ENCODE measurements at regions not wholly inside any gene's neighbourhood (a gene's known extent, or its start where the extent isn't known, plus 50 kb on each side); places are given as distances from the start of the nearest gene placed in this dataset.

DNA sequence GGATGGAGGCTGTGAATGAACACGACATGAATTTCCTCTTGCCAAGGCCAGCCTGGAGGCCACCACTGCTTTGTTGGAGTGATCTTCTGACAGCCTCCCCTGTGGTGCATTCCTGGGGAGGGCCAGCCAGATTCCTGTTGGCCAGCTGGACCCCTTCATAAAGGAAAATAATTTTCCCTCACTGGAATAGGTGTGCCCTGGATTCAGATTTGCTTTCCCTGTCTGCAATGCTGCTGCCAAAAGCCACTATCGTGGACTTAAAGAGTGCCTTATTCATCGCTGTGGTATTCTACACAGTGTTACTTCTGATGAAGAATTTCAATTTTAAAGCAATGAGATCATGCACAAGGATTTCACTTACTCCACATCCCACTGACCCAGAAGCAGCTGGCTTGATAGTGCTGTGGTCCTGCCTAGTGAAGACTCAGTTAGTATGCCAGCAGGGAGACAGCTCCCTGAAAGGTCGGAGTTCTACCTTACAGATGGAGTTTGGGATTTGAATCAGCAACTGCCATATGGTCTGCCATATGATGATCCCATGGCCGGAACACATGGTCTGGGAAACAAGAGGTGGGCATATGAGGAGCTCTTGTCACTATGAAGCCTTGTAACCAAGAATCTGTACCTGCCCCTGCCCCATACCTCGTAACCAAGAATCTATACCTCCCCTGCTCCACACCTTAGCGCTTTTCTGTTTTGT lies 145.2 kb downstream of the KLF13 start:
- Mint-ChIP-seq H3K4me3 (peak overlapping the region; percentile 80), H3K27me3 (no peaks in the 10 kb centered on the region), H3K27ac (no peak overlapping the region), H3K4me1 (peaks cover 33% of the 10 kb centered on the region), H3K36me3 (peaks cover 7% of the 10 kb centered on the region), H3K9me3 (peaks cover 2% of the 10 kb centered on the region)
- POLR2A ChIA-PET: interaction anchor here (0.6 to 5.8 kb wide), 6 partner anchors 9 to 105 kb away, joined by 3 to 60 read pairs (median 12); no protein-coding TSS in a partner anchor
- ATAC-seq (ENCODE audit: low read depth): no peak
- no peak for DNase-seq

DNA sequence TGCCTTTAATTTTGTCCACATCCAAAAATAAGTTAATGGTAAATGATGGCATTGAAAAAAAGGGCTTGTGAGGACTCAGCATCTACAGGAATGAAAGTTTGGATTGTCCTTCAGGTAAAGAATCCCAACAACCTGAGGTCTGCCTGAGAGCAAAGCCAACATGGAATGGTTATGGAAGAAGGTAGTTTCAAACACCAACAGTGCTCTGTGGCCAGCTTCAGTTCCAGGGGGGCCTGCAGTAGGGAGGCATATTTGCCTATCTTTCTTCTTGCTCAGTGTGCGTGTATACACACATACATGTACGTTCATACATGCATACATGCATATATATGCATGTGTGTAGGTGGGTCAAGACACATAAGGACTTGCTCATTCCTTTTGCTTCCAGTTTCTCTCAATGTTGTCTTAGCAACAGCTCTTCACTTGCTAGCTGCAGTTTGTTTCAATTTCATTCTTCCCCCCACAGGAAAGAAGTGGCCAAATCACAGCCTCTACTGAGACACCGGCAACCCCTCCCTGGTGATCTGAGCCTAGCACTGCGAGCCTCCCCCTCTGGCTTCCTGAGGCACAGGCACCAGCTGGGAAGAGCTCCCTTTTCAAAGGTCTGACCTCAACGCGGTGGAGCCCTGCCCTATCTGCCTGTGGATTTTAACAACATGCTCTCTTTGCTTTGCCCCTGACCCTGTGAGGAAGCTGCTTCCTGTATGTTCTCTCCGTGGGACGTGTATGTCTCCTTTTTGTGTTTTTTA lies 146.2 kb downstream of the KLF13 start:
- H3K36me3 Mint-ChIP-seq: peaks cover 13% of the 10 kb centered on the region
- DNase-seq: peak; percentile 60
- no peaks in the 10 kb centered on the region for H3K27me3 Mint-ChIP-seq
- peak overlapping the region; percentile 91 for H3K27ac Mint-ChIP-seq
- POLR2A ChIA-PET: interaction anchor here (0.6 to 5.8 kb wide), 15 partner anchors 8 to 147 kb away, joined by 3 to 60 read pairs (median 4); partner anchors contain the start of gene KLF13
- peaks cover 38% of the 10 kb centered on the region for H3K4me1 Mint-ChIP-seq
- H3K9me3 Mint-ChIP-seq: peaks cover 4% of the 10 kb centered on the region
- peak; percentile 89 for ATAC-seq (ENCODE audit: low read depth)
- peak overlapping the region; percentile 80 for H3K4me3 Mint-ChIP-seq

DNA sequence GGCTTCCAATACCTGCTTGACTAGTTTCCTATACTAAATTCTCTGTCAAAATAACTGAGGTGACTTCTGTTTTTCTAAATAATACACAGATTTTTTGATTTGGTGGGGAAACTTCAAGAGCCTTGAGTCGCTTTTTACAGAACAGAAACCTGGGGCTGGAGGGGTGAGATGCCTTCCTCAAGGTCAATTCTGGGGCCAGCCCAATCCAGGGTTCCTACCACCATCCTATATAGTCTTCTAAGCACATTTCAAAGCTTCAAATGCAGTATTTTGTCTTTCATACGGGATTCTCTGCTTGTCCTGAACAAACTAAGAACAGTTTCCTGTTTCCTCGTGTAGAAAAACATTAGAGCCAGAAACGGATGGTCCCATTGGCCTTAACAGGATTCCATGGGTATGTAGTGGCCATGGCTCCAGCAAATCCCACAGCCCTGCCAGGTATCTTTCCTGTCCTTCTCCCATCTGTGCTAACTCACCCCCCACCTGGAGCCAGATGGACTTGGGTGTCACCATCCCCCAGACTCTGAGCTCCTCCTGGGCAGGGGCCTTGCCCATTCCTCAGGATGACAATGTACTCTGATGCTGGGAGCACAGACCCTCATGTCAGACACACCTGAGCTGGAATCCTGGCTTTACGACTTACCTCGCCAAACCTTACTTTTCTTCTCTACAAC lies 146.9 kb downstream of the KLF13 start:
- H3K27me3 Mint-ChIP-seq: no peaks in the 10 kb centered on the region
- peak overlapping the region; percentile 91 for H3K27ac Mint-ChIP-seq
- peaks cover 15% of the 10 kb centered on the region for H3K36me3 Mint-ChIP-seq
- DNase-seq (no peak), ATAC-seq (ENCODE audit: low read depth) (no peak)
- peaks cover 4% of the 10 kb centered on the region for H3K9me3 Mint-ChIP-seq
- peaks cover 39% of the 10 kb centered on the region for H3K4me1 Mint-ChIP-seq
- POLR2A ChIA-PET: interaction anchor here (0.6 to 5.8 kb wide), 14 partner anchors 9 to 147 kb away, joined by 3 to 60 read pairs (median 4); partner anchors contain the start of gene KLF13
- peak overlapping the region; percentile 80 for H3K4me3 Mint-ChIP-seq

DNA sequence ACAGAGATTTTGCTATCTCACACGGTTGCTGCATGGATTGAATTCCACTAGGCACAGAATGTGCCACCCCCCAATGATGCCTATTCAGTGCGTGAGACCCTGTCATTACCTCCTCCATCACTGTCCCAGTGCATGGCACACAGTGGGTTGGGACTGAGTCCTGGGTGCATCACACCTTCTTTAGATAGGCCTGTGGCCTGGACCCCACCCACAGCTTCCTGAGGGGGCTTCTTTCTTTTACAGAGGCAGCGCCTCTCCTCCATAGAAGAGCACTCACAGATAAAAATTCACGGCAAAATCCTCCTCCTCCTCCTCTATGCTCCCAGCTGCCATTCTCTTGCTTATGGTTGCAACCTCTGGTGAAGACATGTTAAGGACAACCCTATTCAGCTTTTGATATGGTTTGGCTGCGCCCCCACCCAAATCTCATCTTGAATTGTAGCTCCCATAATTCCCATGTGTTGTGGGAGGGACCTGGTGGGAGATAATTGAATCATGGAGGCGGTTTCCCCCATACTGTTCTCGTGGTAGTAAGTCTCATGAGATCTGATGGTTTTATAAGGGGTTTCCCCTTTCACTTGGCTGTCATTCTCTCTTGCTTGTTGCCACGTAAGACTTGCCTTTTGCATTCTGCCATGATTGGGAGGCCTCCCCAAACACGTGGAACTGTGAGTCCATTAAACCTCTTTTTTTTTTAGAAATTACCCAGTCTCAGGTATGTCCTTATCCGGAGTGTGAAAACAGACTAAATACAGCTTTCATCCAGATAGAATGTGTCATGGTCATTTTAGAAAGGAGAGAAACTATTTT lies 147.6 kb downstream of the KLF13 start:
- peak overlapping the region; percentile 91 for H3K27ac Mint-ChIP-seq
- peak; percentile 31 for ATAC-seq (ENCODE audit: low read depth)
- peaks cover 4% of the 10 kb centered on the region for H3K9me3 Mint-ChIP-seq
- H3K36me3 Mint-ChIP-seq: peaks cover 15% of the 10 kb centered on the region
- H3K4me1 Mint-ChIP-seq: peaks cover 39% of the 10 kb centered on the region
- H3K27me3 Mint-ChIP-seq: no peaks in the 10 kb centered on the region
- POLR2A ChIA-PET: interaction anchor here (0.8 to 5.8 kb wide), 8 partner anchors 9 to 112 kb away, joined by 3 to 60 read pairs (median 6); no protein-coding TSS in a partner anchor
- peak overlapping the region; percentile 80 for H3K4me3 Mint-ChIP-seq
- DNase-seq: no peak

DNA sequence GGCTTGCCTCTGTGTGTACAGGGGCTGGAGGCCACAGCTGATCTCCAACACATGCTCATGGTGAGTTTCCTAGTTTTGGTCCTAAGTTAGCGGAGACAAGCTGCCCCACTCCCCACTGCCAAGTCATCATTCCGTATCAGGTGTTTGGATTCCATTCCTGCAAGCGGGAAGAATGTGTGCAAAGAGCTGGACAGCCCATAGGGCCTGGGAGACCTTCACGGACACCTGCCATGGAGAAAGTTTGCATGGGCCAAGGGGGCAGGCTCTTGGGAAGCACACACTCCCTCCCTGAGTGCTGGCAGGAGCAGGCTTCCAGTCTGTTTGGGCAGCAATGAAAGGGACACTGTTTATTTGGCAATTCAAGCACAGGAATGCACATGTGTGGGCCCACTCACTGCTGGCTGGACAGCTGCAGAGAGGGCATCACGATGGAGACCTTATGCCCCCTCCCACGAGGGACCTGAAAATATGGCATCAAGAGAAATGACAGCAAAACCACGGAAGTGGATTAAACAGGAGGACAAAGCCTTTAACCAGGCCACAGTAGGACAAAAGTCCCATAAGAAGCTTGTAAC lies 149.7 kb downstream of the KLF13 start:
- Mint-ChIP-seq H3K27ac (no peak overlapping the region), H3K9me3 (peaks cover 2% of the 10 kb centered on the region), H3K36me3 (peaks cover 22% of the 10 kb centered on the region), H3K27me3 (no peaks in the 10 kb centered on the region), H3K4me1 (peaks cover 48% of the 10 kb centered on the region), H3K4me3 (no peak overlapping the region)
- no peak for ATAC-seq (ENCODE audit: low read depth)
- POLR2A ChIA-PET: interaction anchor here (5.8 kb wide), 1 partner anchor 39 kb away, joined by 60 read pairs; no protein-coding TSS in a partner anchor
- peak; percentile 10 for DNase-seq

DNA sequence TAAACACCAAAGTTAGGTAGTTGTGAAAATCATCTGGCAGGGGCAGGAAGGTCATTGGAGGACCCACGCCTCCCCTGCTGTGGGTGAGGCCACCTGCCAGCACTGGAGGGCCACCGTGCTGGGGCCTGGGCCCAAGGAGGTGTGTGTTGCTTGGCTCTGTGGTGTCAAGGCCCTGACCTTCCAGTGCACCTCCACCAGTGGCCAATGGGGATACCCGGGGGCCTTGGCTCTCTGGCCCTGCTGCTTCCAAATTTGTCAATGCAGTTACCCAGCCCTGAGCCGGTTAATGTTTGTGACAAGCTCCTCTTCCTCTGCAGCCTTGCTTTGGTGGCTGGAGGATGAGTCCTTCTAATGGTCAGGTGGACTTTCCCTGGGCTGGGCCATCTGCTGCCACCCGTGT lies 150.2 kb downstream of the KLF13 start:
- H3K27ac Mint-ChIP-seq: no peak overlapping the region
- POLR2A ChIA-PET: interaction anchor here (5.8 kb wide), 1 partner anchor 39 kb away, joined by 60 read pairs; no protein-coding TSS in a partner anchor

DNA sequence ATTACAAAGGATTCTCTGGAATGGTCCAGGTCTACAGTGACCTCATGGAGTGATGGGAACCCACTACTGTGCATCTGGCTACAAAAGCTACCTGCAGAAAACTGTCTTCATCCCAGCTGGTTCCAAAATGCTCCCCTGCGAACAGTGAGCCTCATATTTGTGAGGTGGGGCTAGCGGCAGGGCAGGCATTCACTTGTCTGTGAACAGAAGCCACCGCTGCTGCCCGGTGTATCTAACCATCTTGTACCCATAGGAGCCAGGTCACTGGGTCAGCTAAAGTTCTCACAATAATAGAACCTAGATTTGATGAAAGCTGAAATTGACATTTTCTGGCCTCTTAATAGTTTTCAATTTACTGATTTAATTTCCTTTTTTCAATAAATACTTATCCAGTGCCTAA lies 150.7 kb downstream of the KLF13 start:
- ATAC-seq (ENCODE audit: low read depth) (no peak), DNase-seq (no peak)
- no peaks in the 10 kb centered on the region for H3K27me3 Mint-ChIP-seq
- POLR2A ChIA-PET: interaction anchor here (0.6 kb wide), 1 partner anchor 480 kb away, joined by 4 read pairs; no protein-coding TSS in a partner anchor
- peaks cover 55% of the 10 kb centered on the region for H3K4me1 Mint-ChIP-seq
- no peak overlapping the region for H3K27ac Mint-ChIP-seq
- peaks cover 2% of the 10 kb centered on the region for H3K9me3 Mint-ChIP-seq
- H3K36me3 Mint-ChIP-seq: peaks cover 25% of the 10 kb centered on the region
- H3K4me3 Mint-ChIP-seq: no peak overlapping the region

More for the DNA sequence above, 150.2 kb downstream of the KLF13 start:
- peak; percentile 14 for DNase-seq
- ATAC-seq (ENCODE audit: low read depth): no peak
- H3K36me3 Mint-ChIP-seq: peaks cover 25% of the 10 kb centered on the region
- peaks cover 53% of the 10 kb centered on the region for H3K4me1 Mint-ChIP-seq
- peaks cover 2% of the 10 kb centered on the region for H3K9me3 Mint-ChIP-seq
- no peak overlapping the region for H3K4me3 Mint-ChIP-seq
- no peaks in the 10 kb centered on the region for H3K27me3 Mint-ChIP-seq

DNA sequence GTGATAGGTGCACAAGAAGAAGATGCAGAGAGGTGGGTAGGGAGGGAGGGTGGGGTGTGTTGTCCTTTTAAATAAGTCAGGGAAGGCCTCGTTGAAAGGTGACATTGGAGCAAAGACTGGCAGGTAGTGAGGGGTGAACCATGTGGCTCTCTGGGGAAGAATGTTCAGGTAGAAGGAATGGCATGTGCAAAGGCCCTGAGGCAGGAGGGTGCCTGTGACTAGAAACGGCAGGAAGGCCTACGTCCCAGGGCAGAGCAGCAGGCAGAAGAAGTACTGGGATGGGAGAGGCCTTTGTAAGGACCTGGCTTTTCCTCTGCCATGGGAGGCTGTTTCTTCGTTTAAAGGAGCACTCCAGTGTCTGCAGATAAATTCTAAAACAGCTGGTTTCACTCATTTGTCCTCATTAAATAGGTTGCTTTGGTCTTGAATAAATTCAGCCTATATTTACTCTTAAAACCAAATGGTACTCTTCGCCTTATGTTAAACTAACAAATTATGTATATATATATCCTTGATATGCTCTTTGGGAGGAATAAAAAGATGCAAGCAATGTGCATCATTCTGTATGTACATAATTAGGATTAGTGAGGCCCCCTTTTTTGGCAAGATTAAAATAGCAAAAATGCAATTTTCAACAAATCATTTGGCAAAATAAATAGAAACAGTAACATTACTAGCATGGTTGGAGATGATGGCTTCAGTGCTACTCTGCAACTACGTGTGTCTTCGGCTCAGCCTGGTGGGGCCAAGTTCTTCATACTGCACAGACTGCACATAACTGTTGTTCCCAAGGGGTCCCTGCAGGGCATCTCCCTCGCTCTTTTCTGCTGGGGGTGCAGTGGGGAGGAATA lies 151.4 kb downstream of the KLF13 start:
- POLR2A ChIA-PET: interaction anchor here (0.6 kb wide), 1 partner anchor 480 kb away, joined by 4 read pairs; no protein-coding TSS in a partner anchor
- Mint-ChIP-seq H3K36me3 (peaks cover 30% of the 10 kb centered on the region), H3K4me1 (peaks cover 54% of the 10 kb centered on the region), H3K27ac (no peak overlapping the region), H3K4me3 (no peak overlapping the region), H3K27me3 (no peaks in the 10 kb centered on the region), H3K9me3 (peaks cover 2% of the 10 kb centered on the region)
- ATAC-seq (ENCODE audit: low read depth) (no peak), DNase-seq (no peak)

DNA sequence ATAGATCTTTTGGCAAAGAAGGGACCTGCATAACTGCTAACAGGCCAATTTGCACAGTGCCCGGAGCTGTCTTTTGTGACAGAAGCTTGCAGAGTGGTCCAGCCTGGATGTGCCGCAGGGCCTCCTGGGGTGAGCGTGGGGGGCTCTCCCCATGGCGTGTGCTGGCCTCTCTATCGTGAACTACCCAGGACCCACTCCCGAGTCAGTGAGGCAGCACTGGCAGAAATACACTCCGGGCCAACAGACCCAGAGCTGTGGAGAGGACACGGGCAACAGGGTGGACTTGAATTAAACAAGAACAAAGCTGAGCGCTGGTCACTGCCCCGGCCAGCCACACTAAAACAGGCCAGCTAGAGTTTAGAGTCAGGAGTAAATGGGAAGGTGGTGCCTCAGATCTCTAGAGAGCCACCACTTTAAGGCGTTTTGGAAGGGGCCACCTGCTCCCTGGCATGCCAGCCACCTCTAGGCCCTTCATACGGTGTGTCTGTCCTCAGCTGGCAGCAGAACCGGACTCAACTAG lies 152.1 kb downstream of the KLF13 start:
- DNase-seq (peak; percentile 19), ATAC-seq (ENCODE audit: low read depth) (no peak)
- Mint-ChIP-seq H3K27me3 (no peaks in the 10 kb centered on the region), H3K27ac (no peak overlapping the region), H3K4me1 (peaks cover 47% of the 10 kb centered on the region), H3K4me3 (no peak overlapping the region), H3K9me3 (peaks cover 2% of the 10 kb centered on the region), H3K36me3 (peaks cover 30% of the 10 kb centered on the region)
- POLR2A ChIA-PET: interaction anchor here (1.4 kb wide), 1 partner anchor 43 kb away, joined by 3 read pairs; no protein-coding TSS in a partner anchor

DNA sequence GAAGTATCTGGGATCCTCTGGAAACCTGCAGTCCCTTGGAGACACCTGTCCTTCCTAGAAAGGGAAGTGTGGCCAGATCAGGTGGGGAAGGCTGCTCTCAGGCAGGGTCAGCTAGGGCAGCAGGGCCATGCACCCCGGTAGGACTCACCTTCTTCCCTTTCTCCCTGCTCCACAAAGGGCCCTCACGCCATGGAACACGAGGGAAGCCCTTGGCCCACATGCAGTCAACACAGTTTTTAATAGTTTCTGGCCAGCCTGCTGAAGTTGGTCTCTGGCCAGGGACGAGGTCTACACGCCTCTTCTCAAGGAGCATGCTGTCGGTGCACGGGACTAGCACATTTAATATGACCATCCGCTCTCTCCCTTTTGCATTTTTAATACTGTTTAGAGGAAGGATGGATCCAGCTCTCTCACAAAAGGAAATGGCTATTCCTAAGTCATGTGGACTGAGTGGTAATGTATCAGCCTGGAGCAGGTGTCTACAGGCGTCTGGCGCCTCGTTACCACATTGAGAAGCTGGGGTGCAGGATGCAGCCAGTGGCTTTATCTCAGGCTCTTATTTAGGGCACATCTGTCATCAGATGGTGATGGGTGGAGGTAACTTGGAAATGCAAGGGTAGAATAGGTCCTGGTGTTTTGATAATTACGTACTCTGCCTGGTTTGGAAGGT lies 153.9 kb downstream of the KLF13 start:
- POLR2A ChIA-PET: interaction anchor here (1.1 to 1.4 kb wide), 2 partner anchors 8 to 45 kb away, joined by 3 to 4 read pairs; no protein-coding TSS in a partner anchor
- ATAC-seq (ENCODE audit: low read depth) (no peak), DNase-seq (peak; percentile 22)
- peaks cover 45% of the 10 kb centered on the region for H3K4me1 Mint-ChIP-seq
- H3K36me3 Mint-ChIP-seq: peaks cover 25% of the 10 kb centered on the region
- no peaks in the 10 kb centered on the region for H3K27me3 Mint-ChIP-seq
- no peak overlapping the region for H3K27ac Mint-ChIP-seq
- peaks cover 2% of the 10 kb centered on the region for H3K9me3 Mint-ChIP-seq
- peak overlapping the region; percentile 60 for H3K4me3 Mint-ChIP-seq

DNA sequence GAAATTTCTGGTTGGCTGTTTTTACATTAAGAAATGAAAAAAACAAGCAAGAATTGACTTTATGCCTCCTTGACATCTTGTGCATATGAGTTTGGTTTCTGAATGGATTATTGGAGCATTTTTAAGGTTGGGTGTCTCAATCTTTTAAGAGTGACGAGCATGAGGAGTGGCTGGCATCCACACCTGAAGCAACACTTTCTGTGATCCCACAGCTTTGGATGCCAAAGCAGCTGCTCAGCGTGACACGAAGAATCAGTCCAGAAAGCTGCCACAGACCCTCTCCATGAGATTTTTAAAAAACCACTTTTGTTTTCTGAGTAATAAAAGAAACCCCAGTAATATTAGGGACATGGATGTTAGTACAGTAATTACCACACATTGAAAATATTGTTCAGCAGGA lies 154.5 kb downstream of the KLF13 start:
- POLR2A ChIA-PET: interaction anchor here (1.1 to 4.0 kb wide), 4 partner anchors 8 to 155 kb away, joined by 4 to 37 read pairs (median 14); partner anchors contain the start of gene KLF13
- no peak for ATAC-seq (ENCODE audit: low read depth)
- peaks cover 45% of the 10 kb centered on the region for H3K4me1 Mint-ChIP-seq
- peak overlapping the region; percentile 57 for H3K4me3 Mint-ChIP-seq
- no peak for DNase-seq
- peaks cover 2% of the 10 kb centered on the region for H3K9me3 Mint-ChIP-seq
- no peaks in the 10 kb centered on the region for H3K27me3 Mint-ChIP-seq
- H3K36me3 Mint-ChIP-seq: peaks cover 25% of the 10 kb centered on the region
- H3K27ac Mint-ChIP-seq: peak overlapping the region; percentile 54

All from activated naive CD8-positive, alpha-beta T cell treated with anti-CD3 and anti-CD28 coated beads, Interleukin-2, amount 10 ng/mL, durations not matched to agents 7 days and 5 days (primary cell).